Chondrocyte (in vitro differentiated cells): ENCODE measurements at regions not wholly inside any gene's neighbourhood (a gene's known extent, or its start where the extent isn't known, plus 50 kb on each side); places are given as distances from the start of the nearest gene placed in this dataset.

Experiments used
- DNase-seq: peaks from one replicate; pipeline ENCODE4 v3.0.0; 2021; ENCODE audit warnings: mixed read lengths, low spot score
- H3K27ac Mint-ChIP-seq: one replicate; pipeline ENCODE4 v1.8.0; 2021; ENCODE audit warnings: mild to moderate bottlenecking, moderate library complexity, mixed read lengths; ENCODE audit not compliant: unreplicated experiment
- H3K27me3 Mint-ChIP-seq: 2 replicates; pipeline ENCODE4 v1.8.0; 2021; ENCODE audit warnings: low read depth, mixed read lengths
- H3K36me3 Mint-ChIP-seq: 2 replicates; pipeline ENCODE4 v1.8.0; 2021; ENCODE audit warnings: low read depth, mixed read lengths
- H3K4me1 Mint-ChIP-seq: 2 replicates; pipeline ENCODE4 v1.8.0; 2021; ENCODE audit warnings: low read depth, mild to moderate bottlenecking, mixed read lengths
- H3K4me3 Mint-ChIP-seq: one replicate; pipeline ENCODE4 v1.8.0; 2021; ENCODE audit warnings: mild to moderate bottlenecking, moderate library complexity, mixed read lengths; ENCODE audit not compliant: unreplicated experiment
- H3K9me3 Mint-ChIP-seq: 2 replicates; pipeline ENCODE4 v1.8.0; 2021; ENCODE audit warnings: low read depth, mixed read lengths
- TF ChIP-seq, protein P1 (sequence below): fragments of 200-600 bp; sonication (generic); IDR thresholded peaks from 2 replicates; pipeline ENCODE4 v1.5.0; 2021; ENCODE audit warnings: antibody characterized with exemption, mild to moderate bottlenecking, moderate library complexity

DNA sequence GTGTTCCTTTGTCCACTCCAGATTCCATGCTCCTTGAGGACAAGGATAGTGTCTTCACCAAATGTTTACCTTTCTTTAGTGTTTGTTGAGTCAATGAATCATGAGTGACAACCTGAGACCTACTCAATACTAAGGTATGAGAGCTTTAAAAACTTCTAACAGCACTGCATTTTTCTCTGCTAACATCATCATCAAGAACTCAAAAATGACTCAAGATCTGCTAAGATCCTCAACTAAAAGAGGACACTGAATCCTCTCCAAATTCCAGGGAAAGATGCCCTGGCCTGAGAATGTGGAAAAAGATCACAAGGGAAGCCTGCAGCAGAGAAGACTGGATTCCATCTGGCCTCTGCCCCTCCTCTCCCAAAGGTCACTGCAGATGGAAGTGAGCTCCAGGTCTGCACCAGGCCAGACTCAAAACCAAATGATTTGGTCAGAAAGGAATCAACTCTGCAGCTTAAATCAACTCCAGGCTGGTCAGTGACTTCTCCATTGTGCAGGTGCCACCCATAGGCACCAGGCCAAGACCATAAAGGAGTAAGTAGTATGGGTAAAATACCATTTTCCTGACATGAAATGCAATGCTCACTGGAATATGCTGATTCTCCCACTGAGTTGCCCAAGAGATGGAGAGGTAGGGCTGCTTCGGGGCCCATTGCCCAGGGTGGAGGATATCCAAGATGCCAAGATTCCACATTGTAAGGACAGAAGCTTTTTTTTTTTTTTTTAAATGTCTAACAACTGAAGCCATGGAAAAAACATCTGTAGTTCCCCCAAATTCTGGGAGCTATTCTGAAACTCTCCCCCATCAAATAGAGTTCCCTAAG is 89.5 kb upstream of the DOCK9 start:
- no peak for DNase-seq
- TF ChIP-seq, protein P1, sequence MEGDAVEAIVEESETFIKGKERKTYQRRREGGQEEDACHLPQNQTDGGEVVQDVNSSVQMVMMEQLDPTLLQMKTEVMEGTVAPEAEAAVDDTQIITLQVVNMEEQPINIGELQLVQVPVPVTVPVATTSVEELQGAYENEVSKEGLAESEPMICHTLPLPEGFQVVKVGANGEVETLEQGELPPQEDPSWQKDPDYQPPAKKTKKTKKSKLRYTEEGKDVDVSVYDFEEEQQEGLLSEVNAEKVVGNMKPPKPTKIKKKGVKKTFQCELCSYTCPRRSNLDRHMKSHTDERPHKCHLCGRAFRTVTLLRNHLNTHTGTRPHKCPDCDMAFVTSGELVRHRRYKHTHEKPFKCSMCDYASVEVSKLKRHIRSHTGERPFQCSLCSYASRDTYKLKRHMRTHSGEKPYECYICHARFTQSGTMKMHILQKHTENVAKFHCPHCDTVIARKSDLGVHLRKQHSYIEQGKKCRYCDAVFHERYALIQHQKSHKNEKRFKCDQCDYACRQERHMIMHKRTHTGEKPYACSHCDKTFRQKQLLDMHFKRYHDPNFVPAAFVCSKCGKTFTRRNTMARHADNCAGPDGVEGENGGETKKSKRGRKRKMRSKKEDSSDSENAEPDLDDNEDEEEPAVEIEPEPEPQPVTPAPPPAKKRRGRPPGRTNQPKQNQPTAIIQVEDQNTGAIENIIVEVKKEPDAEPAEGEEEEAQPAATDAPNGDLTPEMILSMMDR = no peak
- peak overlapping the region; percentile 57 for H3K27ac Mint-ChIP-seq
- no peaks in the 10 kb centered on the region for H3K27me3 Mint-ChIP-seq
- peaks cover 5% of the 10 kb centered on the region for H3K36me3 Mint-ChIP-seq
- H3K9me3 Mint-ChIP-seq = peaks cover 12% of the 10 kb centered on the region
- peaks cover 41% of the 10 kb centered on the region for H3K4me1 Mint-ChIP-seq
- H3K4me3 Mint-ChIP-seq = no peak overlapping the region

DNA sequence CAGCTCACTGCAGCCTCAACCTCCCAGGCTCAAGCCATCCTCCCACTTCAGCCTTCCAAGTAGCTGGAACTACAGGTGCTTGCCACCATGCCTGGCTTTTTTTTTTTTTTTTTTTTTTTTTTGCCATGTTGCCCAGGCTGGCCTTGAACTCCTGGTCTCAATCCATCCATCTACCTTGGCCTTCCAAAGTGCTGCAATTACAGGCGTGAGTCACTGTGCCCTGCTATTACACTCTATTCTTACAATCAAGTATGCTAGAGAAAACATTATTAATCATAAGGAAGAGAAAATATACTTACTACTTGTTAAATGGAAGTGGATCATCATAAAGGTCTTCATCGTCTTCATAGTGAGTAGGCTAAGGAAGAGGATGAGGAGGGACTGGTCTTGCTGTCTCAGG is 93.3 kb upstream of the DOCK9 start:
- TF ChIP-seq, protein P1 = no peak
- peaks cover 8% of the 10 kb centered on the region for H3K36me3 Mint-ChIP-seq
- H3K4me1 Mint-ChIP-seq = peaks cover 39% of the 10 kb centered on the region
- H3K9me3 Mint-ChIP-seq = peaks cover 24% of the 10 kb centered on the region
- no peaks in the 10 kb centered on the region for H3K27me3 Mint-ChIP-seq
- no peak overlapping the region for H3K4me3 Mint-ChIP-seq
- DNase-seq = no peak
- no peak overlapping the region for H3K27ac Mint-ChIP-seq

DNA sequence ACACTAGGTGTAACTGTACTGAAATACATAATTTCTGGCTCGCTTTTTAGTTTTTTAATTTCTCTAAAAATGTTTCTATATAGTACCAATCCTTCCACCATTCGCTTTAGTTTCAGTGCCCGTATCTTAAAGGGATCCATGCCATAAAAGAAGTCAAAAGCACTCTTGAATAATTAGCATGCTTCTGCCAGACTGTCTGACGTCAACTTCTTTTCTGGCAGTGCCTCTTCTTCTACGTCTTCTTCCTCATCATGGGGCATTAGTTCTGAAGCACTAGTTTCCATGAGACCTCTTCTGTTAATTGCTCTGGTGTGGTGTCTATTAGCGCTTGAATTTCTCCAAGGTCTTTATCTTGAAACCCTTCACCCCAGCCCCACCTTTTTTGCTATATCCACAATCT is 93.8 kb upstream of the DOCK9 start:
- TF ChIP-seq, protein P1 = no peak
- H3K4me3 Mint-ChIP-seq = no peak overlapping the region

DNA sequence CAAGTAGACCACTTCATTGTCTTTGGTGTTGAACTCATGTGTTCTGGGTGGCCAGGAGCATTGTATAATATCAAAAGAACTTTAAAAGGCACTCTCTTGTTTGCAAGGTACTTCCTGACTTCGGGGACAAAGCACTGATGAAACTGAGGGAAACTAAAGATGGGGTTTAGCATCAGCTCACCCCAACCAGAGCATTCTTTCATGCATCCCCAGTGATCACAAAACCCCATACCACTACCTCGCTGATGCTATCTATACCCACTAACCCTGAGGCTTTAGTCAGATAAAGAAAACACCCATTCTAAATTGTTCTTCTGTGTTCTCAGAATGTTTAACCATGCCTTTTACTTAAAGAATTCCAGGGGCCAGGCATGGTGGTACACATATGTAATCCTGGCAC is 94.5 kb upstream of the DOCK9 start:
- Mint-ChIP-seq H3K4me3 (no peak overlapping the region), H3K9me3 (peaks cover 16% of the 10 kb centered on the region), H3K27ac (no peak overlapping the region), H3K4me1 (peaks cover 30% of the 10 kb centered on the region), H3K27me3 (no peaks in the 10 kb centered on the region), H3K36me3 (peaks cover 3% of the 10 kb centered on the region)
- no peak for DNase-seq
- TF ChIP-seq, protein P1 = no peak

More for the DNA sequence above, 93.8 kb upstream of the DOCK9 start:
- no peak overlapping the region for H3K27ac Mint-ChIP-seq
- peaks cover 37% of the 10 kb centered on the region for H3K4me1 Mint-ChIP-seq
- DNase-seq = no peak
- peaks cover 23% of the 10 kb centered on the region for H3K9me3 Mint-ChIP-seq
- H3K36me3 Mint-ChIP-seq = peaks cover 7% of the 10 kb centered on the region
- no peaks in the 10 kb centered on the region for H3K27me3 Mint-ChIP-seq

DNA sequence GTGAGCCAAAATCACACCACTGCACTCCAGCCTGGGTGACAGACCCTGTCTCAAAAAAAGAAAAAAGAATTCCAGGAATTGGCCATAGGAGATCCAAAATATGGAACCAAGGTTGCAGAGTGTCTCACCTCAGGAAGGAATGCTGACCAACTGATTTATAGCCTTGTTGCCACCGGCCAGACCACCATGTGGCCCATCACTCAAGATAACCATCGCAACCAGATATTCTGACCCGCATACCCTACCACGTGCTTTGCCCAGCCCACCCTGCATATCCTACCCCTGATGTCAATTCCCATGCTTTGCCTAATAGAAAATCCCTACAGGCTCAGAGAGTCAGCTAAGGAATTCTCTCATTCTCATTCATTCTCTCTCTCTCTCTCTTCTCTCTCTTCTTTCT is 95.1 kb upstream of the DOCK9 start:
- peaks cover 16% of the 10 kb centered on the region for H3K9me3 Mint-ChIP-seq
- H3K27ac Mint-ChIP-seq = no peak overlapping the region
- H3K4me3 Mint-ChIP-seq = no peak overlapping the region
- H3K36me3 Mint-ChIP-seq = peaks cover 3% of the 10 kb centered on the region
- no peaks in the 10 kb centered on the region for H3K27me3 Mint-ChIP-seq
- H3K4me1 Mint-ChIP-seq = peaks cover 24% of the 10 kb centered on the region
- DNase-seq = no peak
- TF ChIP-seq, protein P1 = no peak
